Stimulated activated CD4-positive, alpha-beta T cell treated with anti-CD3 and anti-CD28 coated beads, Interleukin-2, amount 100 ng/mL, for 24 hours (primary cell): ENCODE measurements at regions not wholly inside any gene's neighbourhood (a gene's known extent, or its start where the extent isn't known, plus 50 kb on each side); places are given as distances from the start of the nearest gene placed in this dataset.

ENCODE experiments used
- DNase-seq, 2 donors: peaks; one replicate each; pipeline ENCODE4 v3.0.0-alpha.2; 2020

GRCh38 chr13:34257966-34258365 lies 440.0 kb downstream of the RFC3 start:
- DNase-seq, result no peak

GRCh38 chr13:34258646-34259386 lies 440.9 kb downstream of the RFC3 start:
- no peak for DNase-seq

- no peak for DNase-seq
Measured at GRCh38 chr13:34263681-34264080, 445.7 kb downstream of the RFC3 start.

GRCh38 chr13:34265046-34265679 lies 447.2 kb downstream of the RFC3 start:
- no peak for DNase-seq

- DNase-seq, result no peak
Measured at GRCh38 chr13:34276764-34277163, 458.8 kb downstream of the RFC3 start.

- no peak for DNase-seq
Measured at GRCh38 chr13:34277936-34278335, 460.0 kb downstream of the RFC3 start.

GRCh38 chr13:34278780-34279179 lies 460.8 kb downstream of the RFC3 start:
- no peak for DNase-seq

GRCh38 chr13:34290661-34291060 lies 472.7 kb downstream of the RFC3 start:
- DNase-seq, result no peak

GRCh38 chr13:34294483-34295129 lies 476.7 kb downstream of the RFC3 start:
- DNase-seq, result no peak

GRCh38 chr13:34300559-34300958 lies 482.6 kb downstream of the RFC3 start:
- no peak for DNase-seq

- no peak for DNase-seq
Measured at GRCh38 chr13:34302596-34302995, 484.6 kb downstream of the RFC3 start.

- no peak for DNase-seq
Measured at GRCh38 chr13:34303346-34303745, 485.4 kb downstream of the RFC3 start.

GRCh38 chr13:34307607-34308006 lies 489.7 kb downstream of the RFC3 start:
- DNase-seq, result no peak

- DNase-seq, result no peak
Measured at GRCh38 chr13:34308725-34309124, 490.8 kb downstream of the RFC3 start.

- DNase-seq, result no peak
Measured at GRCh38 chr13:34310539-34310938, 492.6 kb downstream of the RFC3 start.

- DNase-seq, result no peak
Measured at GRCh38 chr13:34311251-34311650, 493.3 kb downstream of the RFC3 start.

GRCh38 chr13:34312578-34312977 lies 494.6 kb downstream of the RFC3 start:
- no peak for DNase-seq

- no peak for DNase-seq
Measured at GRCh38 chr13:34320084-34320483, 502.1 kb downstream of the RFC3 start.

GRCh38 chr13:34322014-34322742 lies 504.2 kb downstream of the RFC3 start:
- DNase-seq, result no peak

- DNase-seq, result no peak
Measured at GRCh38 chr13:34322743-34323074, 504.8 kb downstream of the RFC3 start.

- no peak for DNase-seq
Measured at GRCh38 chr13:34335014-34336007, 517.4 kb downstream of the RFC3 start.

- DNase-seq, result no peak
Measured at GRCh38 chr13:34338102-34338501, 520.2 kb downstream of the RFC3 start.
